ENCODE measurements at regions not wholly inside any gene's neighbourhood (a gene's known extent, or its start where the extent isn't known, plus 50 kb on each side); places are given as distances from the start of the nearest gene placed in this dataset.

DNA sequence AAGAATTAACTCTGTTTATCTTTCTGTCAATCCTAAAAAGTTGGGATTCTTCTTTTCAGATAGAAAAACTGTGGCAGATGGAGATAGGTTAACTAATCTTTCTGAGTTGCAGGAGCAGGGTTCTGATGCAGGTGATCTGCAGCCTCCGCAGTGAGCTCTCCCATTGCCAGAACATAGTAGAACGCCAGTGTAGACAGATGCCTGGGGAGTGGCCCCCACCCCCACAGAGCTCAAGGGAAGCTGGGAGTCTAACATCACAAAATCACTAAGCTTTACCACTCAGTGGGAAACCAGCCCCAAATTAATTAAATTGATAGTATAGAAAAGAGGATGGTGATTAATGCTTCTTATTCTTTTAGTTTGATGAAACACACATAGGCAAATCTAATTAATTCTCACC, 295.0 kb upstream of the ATP10A start:
- Mint-ChIP-seq H3K36me3 (no peaks in the 10 kb centered on the region), H3K9me3 (peaks cover 13% of the 10 kb centered on the region), H3K4me1 (ENCODE audit: low read depth) (no peaks in the 10 kb centered on the region), H3K27me3 (peaks cover 8% of the 10 kb centered on the region), H3K4me3 (no peak overlapping the region), H3K27ac (no peak overlapping the region)
- ChIA-PET POLR2A (no interaction called here), CTCF (no interaction called here)
- no peak for DNase-seq
- intact Hi-C loops (cut with micrococcal nuclease): no loop called here

DNA sequence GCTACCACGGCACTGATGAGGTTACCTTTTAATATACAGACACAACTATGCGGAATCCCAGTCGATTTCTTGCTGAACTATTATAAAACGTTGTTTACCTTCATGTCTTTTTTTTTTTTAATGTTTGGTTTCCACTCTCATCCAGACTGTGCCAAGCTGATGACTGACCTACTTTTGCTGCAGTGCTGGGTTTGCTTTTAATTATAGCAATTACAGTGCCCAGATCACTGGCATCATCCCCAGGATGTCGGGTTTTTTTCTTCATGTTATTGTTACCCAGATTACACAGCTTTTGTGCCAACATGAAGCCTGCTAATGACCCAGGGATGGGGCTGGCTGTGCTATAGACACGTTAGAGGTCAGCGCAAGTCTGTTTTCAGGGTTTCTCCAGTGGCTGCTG, 294.0 kb upstream of the ATP10A start:
- peaks cover 8% of the 10 kb centered on the region for H3K27me3 Mint-ChIP-seq
- peaks cover 16% of the 10 kb centered on the region for H3K9me3 Mint-ChIP-seq
- H3K27ac Mint-ChIP-seq: no peak overlapping the region
- H3K4me3 Mint-ChIP-seq: no peak overlapping the region
- ChIA-PET POLR2A (no interaction called here), CTCF (no interaction called here)
- DNase-seq: no peak
- H3K4me1 Mint-ChIP-seq (ENCODE audit: low read depth): no peaks in the 10 kb centered on the region
- intact Hi-C loops (cut with micrococcal nuclease): no loop called here
- no peaks in the 10 kb centered on the region for H3K36me3 Mint-ChIP-seq

DNA sequence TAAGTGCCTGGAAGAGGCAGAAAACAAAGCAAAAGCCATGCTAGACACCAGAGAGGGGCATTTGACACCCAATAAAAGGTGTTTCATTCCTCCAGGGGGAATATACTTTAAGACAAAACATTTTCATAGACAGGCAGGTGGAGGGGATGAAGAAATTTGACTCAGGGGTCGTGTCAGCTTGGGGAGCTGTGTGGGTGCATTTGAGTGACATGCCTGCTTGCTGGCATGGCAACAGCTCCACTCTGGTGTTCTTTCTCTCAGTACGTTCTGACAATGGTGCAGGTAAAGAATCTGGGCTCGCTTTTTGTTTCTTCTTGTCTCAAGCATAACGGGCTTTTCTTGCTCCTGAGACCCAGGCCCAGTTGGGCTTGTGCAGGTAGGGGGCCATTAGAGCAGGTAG, 292.9 kb upstream of the ATP10A start:
- POLR2A ChIA-PET: no interaction called here
- H3K9me3 Mint-ChIP-seq: peaks cover 16% of the 10 kb centered on the region

DNA sequence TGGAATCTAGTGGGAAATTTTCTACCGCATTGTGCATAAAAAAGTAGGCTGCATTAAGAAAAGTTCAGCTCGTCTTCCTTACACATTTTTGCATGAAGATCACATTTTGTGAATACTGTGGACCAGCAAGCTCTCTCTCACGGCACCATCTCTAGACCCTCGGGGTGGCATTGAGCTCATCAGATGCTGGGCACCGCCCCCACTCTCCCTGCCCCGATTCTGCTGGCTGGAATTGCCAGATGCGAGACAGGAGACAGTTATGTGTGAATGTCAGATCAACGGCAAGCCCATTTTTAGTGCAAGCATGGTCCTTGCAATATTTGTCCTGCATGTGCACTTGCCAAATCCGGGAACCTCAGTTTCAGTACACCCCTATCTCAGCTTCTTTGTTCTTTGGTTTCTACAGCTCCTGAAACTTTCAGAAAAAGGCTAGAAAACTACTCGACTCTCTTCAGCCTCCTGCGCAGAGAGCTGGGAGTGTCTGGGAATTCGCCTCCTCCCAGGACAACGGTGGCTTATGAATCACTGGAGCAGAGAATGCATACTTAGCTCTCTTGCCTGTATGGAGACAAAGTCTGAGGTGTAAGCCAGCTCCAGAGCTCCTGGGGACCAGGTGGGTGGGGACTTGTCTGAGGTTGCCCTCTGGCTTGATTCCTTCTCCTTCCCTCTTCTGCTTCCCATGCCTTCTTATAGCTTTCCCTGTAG, 285.2 kb upstream of the ATP10A start:
- CTCF ChIA-PET: no interaction called here
- peaks cover 4% of the 10 kb centered on the region for H3K9me3 Mint-ChIP-seq
- peaks cover 10% of the 10 kb centered on the region for H3K27me3 Mint-ChIP-seq
- no peaks in the 10 kb centered on the region for H3K36me3 Mint-ChIP-seq
- H3K4me3 Mint-ChIP-seq: no peak overlapping the region
- H3K27ac Mint-ChIP-seq: no peak overlapping the region
- no peaks in the 10 kb centered on the region for H3K4me1 Mint-ChIP-seq (ENCODE audit: low read depth)
- no peak for DNase-seq
- intact Hi-C loops (cut with micrococcal nuclease): no loop called here
- POLR2A ChIA-PET: no interaction called here

More for the DNA sequence above, 292.9 kb upstream of the ATP10A start:
- H3K27me3 Mint-ChIP-seq: peaks cover 6% of the 10 kb centered on the region
- CTCF ChIA-PET: no interaction called here
- intact Hi-C loops (cut with micrococcal nuclease): no loop called here
- DNase-seq: no peak
- no peaks in the 10 kb centered on the region for H3K4me1 Mint-ChIP-seq (ENCODE audit: low read depth)
- no peak overlapping the region for H3K27ac Mint-ChIP-seq
- no peaks in the 10 kb centered on the region for H3K36me3 Mint-ChIP-seq
- H3K4me3 Mint-ChIP-seq: no peak overlapping the region

DNA sequence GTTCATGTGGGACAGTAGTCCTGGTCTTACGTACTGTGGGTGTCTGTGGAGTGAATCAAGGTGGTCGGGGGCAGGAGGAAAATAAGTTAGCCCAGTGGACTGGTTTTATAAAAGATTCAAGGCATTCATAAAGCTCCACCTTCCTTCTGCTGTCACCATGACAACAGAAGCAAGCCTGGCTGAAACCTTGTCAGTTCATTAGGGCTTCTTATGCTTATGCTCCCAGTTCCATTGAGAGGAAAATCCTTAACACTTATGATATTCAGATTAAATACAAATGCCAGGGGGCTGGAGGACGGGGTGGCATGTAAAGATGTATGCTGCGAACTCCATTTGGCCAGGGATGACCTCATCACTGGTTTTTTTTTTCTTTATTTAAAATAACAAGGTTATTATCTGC, 283.1 kb upstream of the ATP10A start:
- ChIA-PET POLR2A (no interaction called here), CTCF (no interaction called here)
- intact Hi-C loops (cut with micrococcal nuclease): no loop called here
- Mint-ChIP-seq H3K4me1 (ENCODE audit: low read depth) (no peaks in the 10 kb centered on the region), H3K27me3 (peaks cover 13% of the 10 kb centered on the region), H3K27ac (no peak overlapping the region), H3K36me3 (no peaks in the 10 kb centered on the region), H3K9me3 (no peaks in the 10 kb centered on the region), H3K4me3 (no peak overlapping the region)
- no peak for DNase-seq

DNA sequence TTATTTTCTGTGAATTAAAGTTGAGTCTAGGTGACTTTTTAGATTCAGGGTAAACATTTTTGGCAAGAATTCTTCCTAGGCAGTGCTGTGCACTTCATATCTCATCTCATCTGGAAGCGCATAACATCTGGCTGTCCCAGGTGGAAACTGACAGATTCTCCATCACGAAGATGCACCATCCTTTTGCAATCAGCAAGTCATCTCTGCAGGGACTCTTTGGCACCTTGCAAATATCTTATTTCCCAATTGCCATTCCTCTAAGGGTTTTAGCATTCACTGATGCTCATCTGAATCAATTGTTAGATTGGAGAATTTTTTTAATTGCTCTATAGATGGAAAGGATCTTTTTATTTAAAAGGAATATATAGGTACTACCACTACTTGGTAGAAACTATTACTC, 282.7 kb upstream of the ATP10A start:
- no peaks in the 10 kb centered on the region for H3K36me3 Mint-ChIP-seq

DNA sequence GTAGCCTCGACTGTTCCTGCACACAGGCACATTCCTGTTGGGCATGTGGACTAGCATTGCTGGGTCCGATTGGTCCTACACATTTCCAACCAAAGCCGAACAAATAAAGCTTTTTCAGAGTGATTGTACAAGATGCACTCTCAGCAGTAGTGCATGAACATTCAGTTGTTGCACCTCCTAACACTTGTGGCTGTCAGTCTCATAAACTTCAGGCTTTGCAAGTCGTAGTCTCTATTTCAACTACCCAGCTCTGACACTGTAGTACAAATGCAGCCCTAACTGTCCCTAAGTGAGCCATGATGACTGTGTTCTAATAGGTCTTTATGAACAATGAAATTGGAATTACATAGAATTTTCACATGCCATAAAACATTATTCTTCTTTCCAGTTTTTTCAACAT, 281.7 kb upstream of the ATP10A start:
- H3K36me3 Mint-ChIP-seq: no peaks in the 10 kb centered on the region
- intact Hi-C loops (cut with micrococcal nuclease): no loop called here
- peaks cover 13% of the 10 kb centered on the region for H3K27me3 Mint-ChIP-seq
- no peak overlapping the region for H3K4me3 Mint-ChIP-seq
- no peaks in the 10 kb centered on the region for H3K4me1 Mint-ChIP-seq (ENCODE audit: low read depth)
- no peak overlapping the region for H3K27ac Mint-ChIP-seq
- ChIA-PET POLR2A (no interaction called here), CTCF (no interaction called here)
- no peak for DNase-seq
- no peaks in the 10 kb centered on the region for H3K9me3 Mint-ChIP-seq

More for the DNA sequence above, 282.7 kb upstream of the ATP10A start:
- H3K4me3 Mint-ChIP-seq: no peak overlapping the region
- no peaks in the 10 kb centered on the region for H3K9me3 Mint-ChIP-seq
- DNase-seq: no peak
- ChIA-PET POLR2A (no interaction called here), CTCF (no interaction called here)
- intact Hi-C loops (cut with micrococcal nuclease): no loop called here
- H3K27ac Mint-ChIP-seq: no peak overlapping the region
- no peaks in the 10 kb centered on the region for H3K4me1 Mint-ChIP-seq (ENCODE audit: low read depth)
- peaks cover 13% of the 10 kb centered on the region for H3K27me3 Mint-ChIP-seq

DNA sequence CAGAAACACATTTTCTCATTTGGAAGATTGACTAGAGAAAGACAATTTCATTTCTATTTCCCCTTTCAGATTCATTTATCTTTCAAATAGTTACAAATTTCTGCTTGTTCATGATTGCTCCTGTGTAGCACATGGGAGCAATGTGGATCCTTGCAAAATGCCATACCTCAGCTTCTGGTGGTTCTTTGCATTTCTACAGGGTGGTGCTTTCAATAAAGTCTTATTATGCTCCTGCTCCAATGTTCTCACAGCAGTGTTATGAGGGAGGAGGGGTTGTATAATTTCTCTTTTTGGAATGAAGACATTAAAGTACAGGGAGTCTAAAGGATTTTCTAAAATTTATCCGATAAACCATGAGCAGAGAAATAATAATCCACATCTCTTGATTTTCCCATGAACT, 280.1 kb upstream of the ATP10A start:
- intact Hi-C loops (cut with micrococcal nuclease): no loop called here
- H3K4me1 Mint-ChIP-seq (ENCODE audit: low read depth): no peaks in the 10 kb centered on the region
- peaks cover 11% of the 10 kb centered on the region for H3K27me3 Mint-ChIP-seq
- ChIA-PET CTCF (no interaction called here), POLR2A (no interaction called here)
- H3K36me3 Mint-ChIP-seq: no peaks in the 10 kb centered on the region
- no peaks in the 10 kb centered on the region for H3K9me3 Mint-ChIP-seq
- no peak for DNase-seq
- no peak overlapping the region for H3K4me3 Mint-ChIP-seq
- no peak overlapping the region for H3K27ac Mint-ChIP-seq

DNA sequence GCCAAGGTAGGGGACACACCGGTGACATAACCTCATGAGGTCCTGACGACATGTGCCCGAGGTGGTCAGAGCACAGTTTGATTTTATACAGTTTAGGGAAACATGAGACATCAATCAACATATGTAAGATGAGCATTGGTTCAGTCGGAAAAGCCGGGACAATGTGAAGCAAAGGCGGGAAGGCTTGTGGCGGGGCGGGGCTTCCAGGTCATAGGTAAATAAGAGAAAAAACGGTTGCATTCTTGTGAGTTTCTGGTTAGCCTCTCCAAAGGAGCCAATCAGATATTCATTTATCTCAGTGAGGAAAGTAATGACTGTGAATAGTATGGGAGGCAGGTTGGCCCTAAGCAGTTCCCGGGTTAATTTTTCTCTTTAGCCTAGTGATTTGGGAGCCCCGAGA, 271.7 kb upstream of the ATP10A start:
- Mint-ChIP-seq H3K36me3 (no peaks in the 10 kb centered on the region), H3K27ac (no peak overlapping the region), H3K4me1 (ENCODE audit: low read depth) (no peaks in the 10 kb centered on the region), H3K27me3 (peaks cover 10% of the 10 kb centered on the region), H3K4me3 (no peak overlapping the region), H3K9me3 (no peaks in the 10 kb centered on the region)
- CTCF ChIA-PET: no interaction called here
- intact Hi-C loops (cut with micrococcal nuclease): no loop called here
- POLR2A ChIA-PET: no interaction called here
- no peak for DNase-seq

DNA sequence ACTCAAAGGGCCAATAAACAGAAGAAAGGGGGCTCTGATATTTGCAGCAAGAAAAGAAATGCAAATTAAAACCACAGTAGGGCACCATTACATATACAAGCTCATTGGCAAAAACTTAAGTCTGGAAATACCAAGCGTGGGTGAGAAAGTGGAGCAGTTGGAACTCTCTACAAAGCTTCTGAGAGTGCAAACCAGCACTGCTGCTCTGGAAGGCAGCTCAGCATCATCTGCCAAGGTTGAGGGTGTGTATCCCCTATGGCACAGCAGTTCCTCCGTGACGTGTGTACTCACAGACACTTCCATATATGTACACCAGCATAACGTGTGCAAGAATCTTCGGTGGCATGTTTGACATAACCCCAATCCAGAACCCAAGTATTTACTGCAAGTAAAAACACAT, 271.0 kb upstream of the ATP10A start:
- Mint-ChIP-seq H3K4me3 (no peak overlapping the region), H3K4me1 (ENCODE audit: low read depth) (no peaks in the 10 kb centered on the region), H3K27ac (no peak overlapping the region), H3K36me3 (no peaks in the 10 kb centered on the region), H3K9me3 (no peaks in the 10 kb centered on the region), H3K27me3 (peaks cover 11% of the 10 kb centered on the region)
- ChIA-PET POLR2A (no interaction called here), CTCF (no interaction called here)
- intact Hi-C loops (cut with micrococcal nuclease): no loop called here
- no peak for DNase-seq

DNA sequence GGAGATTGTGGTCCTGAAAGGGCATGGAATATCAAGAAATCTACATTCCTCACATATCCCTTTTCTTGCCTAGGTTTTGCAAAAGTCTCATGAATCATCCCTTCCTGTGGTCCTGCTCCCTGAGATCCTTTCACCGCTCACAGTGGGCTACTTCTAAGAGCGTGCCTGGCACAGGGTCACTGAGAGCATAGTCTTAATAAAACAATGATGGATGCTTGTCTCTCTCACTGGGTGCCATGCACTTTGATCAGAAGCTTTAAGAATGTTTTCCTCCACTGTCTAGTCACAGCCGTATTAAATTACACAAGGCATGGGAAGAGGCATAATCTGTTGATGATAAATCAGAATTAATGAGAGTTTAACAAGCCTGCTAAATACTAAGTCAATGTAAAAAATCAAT, 269.7 kb upstream of the ATP10A start:
- intact Hi-C loops (cut with micrococcal nuclease): no loop called here
- H3K27me3 Mint-ChIP-seq: peaks cover 14% of the 10 kb centered on the region
- CTCF ChIA-PET: no interaction called here

DNA sequence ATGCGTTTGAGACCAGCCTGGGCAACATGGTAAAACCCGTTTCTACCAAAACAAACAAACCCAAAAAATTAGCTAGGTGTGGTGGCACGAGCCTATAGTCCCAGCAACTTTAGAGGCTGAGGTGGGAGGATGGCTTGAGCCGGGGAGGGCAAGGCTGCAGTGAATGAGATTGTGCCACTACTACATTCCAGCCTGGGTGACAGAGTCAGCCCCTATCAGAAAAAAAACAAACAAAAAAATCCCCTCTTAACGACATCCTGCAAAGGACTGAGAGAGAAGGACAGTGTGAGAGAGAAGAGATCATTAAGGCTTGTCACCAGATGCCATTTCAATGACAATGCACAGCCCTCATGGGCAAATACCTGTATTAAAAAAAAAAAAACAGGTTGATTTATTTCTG, 266.7 kb upstream of the ATP10A start:
- Mint-ChIP-seq H3K4me1 (ENCODE audit: low read depth) (no peaks in the 10 kb centered on the region), H3K9me3 (no peaks in the 10 kb centered on the region), H3K27me3 (peaks cover 20% of the 10 kb centered on the region), H3K27ac (no peak overlapping the region), H3K4me3 (no peak overlapping the region), H3K36me3 (no peaks in the 10 kb centered on the region)
- DNase-seq: no peak
- ChIA-PET CTCF (no interaction called here), POLR2A (no interaction called here)
- intact Hi-C loops (cut with micrococcal nuclease): no loop called here

More for the DNA sequence above, 269.7 kb upstream of the ATP10A start:
- Mint-ChIP-seq H3K9me3 (no peaks in the 10 kb centered on the region), H3K27ac (no peak overlapping the region), H3K36me3 (no peaks in the 10 kb centered on the region), H3K4me3 (no peak overlapping the region), H3K4me1 (ENCODE audit: low read depth) (no peaks in the 10 kb centered on the region)
- POLR2A ChIA-PET: no interaction called here
- no peak for DNase-seq

DNA sequence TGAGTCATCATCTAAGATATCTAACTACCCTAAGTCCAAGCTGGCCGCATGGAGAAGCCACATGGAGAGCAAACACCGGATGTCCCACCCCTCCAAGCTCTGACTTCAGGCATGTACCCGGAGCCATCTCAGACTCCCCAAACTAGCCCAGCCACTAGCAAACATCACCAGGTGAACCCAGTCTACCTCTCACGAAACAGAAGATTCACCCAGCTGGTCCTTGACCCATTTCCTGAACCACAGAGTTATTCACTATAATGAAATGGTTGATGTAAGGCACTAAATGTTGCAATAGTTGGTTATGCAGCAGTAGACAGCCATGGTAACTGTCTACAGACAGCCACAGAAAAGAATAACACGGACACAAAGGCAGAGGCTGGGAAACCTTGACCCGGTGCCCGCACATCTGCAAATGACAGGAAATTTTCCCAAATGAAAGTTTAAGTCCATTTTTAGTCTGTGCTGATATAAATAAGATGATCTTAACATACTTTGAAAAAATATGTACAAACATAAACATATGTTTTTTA, 265.5 kb upstream of the ATP10A start:
- H3K27me3 Mint-ChIP-seq: peaks cover 18% of the 10 kb centered on the region
- POLR2A ChIA-PET: no interaction called here

More for the DNA sequence above, 265.5 kb upstream of the ATP10A start:
- DNase-seq: no peak
- H3K4me3 Mint-ChIP-seq: no peak overlapping the region
- H3K4me1 Mint-ChIP-seq (ENCODE audit: low read depth): no peaks in the 10 kb centered on the region
- CTCF ChIA-PET: no interaction called here
- intact Hi-C loops (cut with micrococcal nuclease): no loop called here
- no peaks in the 10 kb centered on the region for H3K9me3 Mint-ChIP-seq
- H3K27ac Mint-ChIP-seq: no peak overlapping the region
- H3K36me3 Mint-ChIP-seq: no peaks in the 10 kb centered on the region

Measured in activated CD4-positive, alpha-beta memory T cell treated with anti-CD3 and anti-CD28 coated beads for 36 hours (primary cell).